ENCODE measurements at regions not wholly inside any gene's neighbourhood (a gene's known extent, or its start where the extent isn't known, plus 50 kb on each side); places are given as distances from the start of the nearest gene placed in this dataset.

DNA sequence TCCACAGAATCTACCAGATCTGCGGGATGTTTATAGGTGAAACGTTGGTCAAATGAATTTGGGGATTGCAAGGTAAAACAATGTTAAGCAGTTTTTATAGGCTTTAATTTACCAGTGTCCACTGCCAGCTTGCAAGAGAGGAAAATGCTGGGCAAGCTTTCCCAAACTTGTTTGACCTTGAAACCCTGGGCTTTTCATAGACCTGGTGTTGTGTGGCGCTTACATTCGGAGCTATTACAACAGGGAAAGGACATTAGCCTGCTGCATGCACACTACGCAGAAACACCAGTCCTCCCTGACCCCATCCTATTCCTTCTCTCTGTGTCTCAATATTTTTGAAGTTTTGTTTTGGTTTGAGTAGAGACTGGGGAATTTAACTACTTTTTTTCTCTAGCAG is 59.6 kb upstream of the AGPS start:
- DNase-seq (no peak), ATAC-seq (ENCODE audit: insufficient read depth, low read depth) (no peak)
- Histone ChIP-seq H3K4me3 (ENCODE audit: low read depth in 1 of 2, low read length in 2 of 2) (no peak overlapping the region), H4K20me1 (ENCODE audit: insufficient read depth, low read length) (no peaks in the 10 kb centered on the region), H3K27ac (ENCODE audit: low read length) (peak overlapping the region; percentile 65), H3K27me3 (ENCODE audit: insufficient read depth, low read length, poor library complexity) (no peaks in the 10 kb centered on the region), H3K9me3 (ENCODE audit: insufficient read depth, low read length, severe bottlenecking) (no peaks in the 10 kb centered on the region), H3K79me2 (ENCODE audit: insufficient read depth, low read length) (no peaks in the 10 kb centered on the region), H3K9ac (ENCODE audit: low read depth, low read length) (peak overlapping the region; percentile 18), H3K4me1 (ENCODE audit: insufficient read depth, low read length) (peaks cover 13% of the 10 kb centered on the region), H3K4me2 (ENCODE audit: insufficient read depth, low read length) (no peak overlapping the region), H2AFZ (ENCODE audit: low read depth, low read length) (peak overlapping the region; percentile 70), H3K36me3 (ENCODE audit: insufficient read depth, low read length) (peaks cover 18% of the 10 kb centered on the region; the same call in 1 of the 2 replicates)
- no peak for TF ChIP-seq CTCF (IDR thresholded peaks at IDR 0.05; ENCODE audit: borderline replicate concordance, extremely low read depth, low read length, poor library complexity, severe bottlenecking)
- no peak for TF ChIP-seq EZH2 (IDR thresholded peaks at IDR 0.05; ENCODE audit: borderline replicate concordance, low read depth, low read length, severe bottlenecking)

DNA sequence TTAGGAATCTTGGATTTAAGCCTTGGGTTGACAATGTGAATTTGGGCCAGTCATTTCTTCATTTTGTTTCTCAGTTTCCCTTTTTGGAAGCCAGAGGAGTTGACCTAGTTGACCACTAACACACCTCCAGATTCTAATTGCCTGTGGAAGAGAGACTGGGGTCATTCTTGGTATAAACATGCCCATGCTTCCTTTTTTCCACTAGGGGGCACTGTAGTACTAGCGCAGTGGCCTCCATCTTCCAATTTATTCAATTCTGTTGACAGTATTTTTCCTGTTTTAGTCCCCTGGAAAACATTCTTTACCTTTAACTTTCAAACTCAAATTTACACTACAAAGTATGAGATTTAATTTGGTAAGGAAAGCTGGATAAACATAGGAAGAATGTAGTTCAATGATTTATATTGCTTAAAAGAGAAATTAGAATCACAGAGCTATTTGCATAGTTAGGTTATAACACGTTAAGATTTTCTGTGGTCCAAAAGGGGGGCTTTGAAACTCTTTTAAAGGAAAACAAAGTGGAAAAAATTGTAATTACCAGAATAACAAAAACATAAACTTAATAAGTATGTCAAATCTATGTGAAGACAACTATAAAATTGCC is 57.5 kb upstream of the AGPS start:
- H3K9me3 ChIP-seq (ENCODE audit: insufficient read depth, low read length, severe bottlenecking) = no peaks in the 10 kb centered on the region
- DNase-seq (peak; percentile 37), ATAC-seq (ENCODE audit: insufficient read depth, low read depth) (peak; percentile 67)
- no peaks in the 10 kb centered on the region for H3K27me3 ChIP-seq (ENCODE audit: insufficient read depth, low read length, poor library complexity)
- TF ChIP-seq CTCF (IDR thresholded peaks at IDR 0.05; ENCODE audit: borderline replicate concordance, extremely low read depth, low read length, poor library complexity, severe bottlenecking) (peak; percentile 95), EZH2 (IDR thresholded peaks at IDR 0.05; ENCODE audit: borderline replicate concordance, low read depth, low read length, severe bottlenecking) (no peak)
- no peak overlapping the region for H3K4me3 ChIP-seq (ENCODE audit: low read depth in 1 of 2, low read length in 2 of 2)
- peaks cover 13% of the 10 kb centered on the region for H3K4me1 ChIP-seq (ENCODE audit: insufficient read depth, low read length)
- peaks cover 15% of the 10 kb centered on the region; the same call in 1 of the 2 replicates for H3K36me3 ChIP-seq (ENCODE audit: insufficient read depth, low read length)
- no peak overlapping the region for H3K4me2 ChIP-seq (ENCODE audit: insufficient read depth, low read length)
- H3K9ac ChIP-seq (ENCODE audit: low read depth, low read length) = no peak overlapping the region
- no peak overlapping the region for H3K27ac ChIP-seq (ENCODE audit: low read length)
- no peaks in the 10 kb centered on the region for H3K79me2 ChIP-seq (ENCODE audit: insufficient read depth, low read length)
- H4K20me1 ChIP-seq (ENCODE audit: insufficient read depth, low read length) = no peaks in the 10 kb centered on the region
- H2AFZ ChIP-seq (ENCODE audit: low read depth, low read length) = no peak overlapping the region

DNA sequence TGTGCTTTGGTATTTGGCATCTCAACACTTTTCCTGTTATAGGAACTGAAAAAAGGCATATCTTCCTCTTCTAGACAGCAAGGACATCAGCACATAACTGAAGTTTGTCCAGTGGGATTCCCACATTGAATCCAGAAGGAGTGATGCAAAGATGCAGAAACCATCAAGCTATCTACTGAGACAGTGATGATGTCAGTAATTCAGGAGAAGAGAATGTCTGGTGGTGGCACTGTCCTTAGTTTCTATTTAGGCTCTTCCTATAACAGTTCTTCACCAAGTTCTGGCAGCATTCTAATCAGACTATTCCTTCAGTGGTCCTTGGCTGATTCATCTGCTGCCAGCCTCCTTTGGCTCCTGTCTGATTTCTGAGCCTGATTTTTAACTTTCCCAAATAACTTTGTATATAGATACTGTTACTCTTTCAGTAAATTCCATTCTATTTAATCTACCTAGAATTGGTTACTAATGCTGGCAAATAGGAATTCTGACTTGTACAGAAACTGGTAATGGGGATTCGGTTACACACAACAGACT is 56.6 kb upstream of the AGPS start:
- Histone ChIP-seq H3K4me2 (ENCODE audit: insufficient read depth, low read length) (no peak overlapping the region), H3K9me3 (ENCODE audit: insufficient read depth, low read length, severe bottlenecking) (no peaks in the 10 kb centered on the region), H3K79me2 (ENCODE audit: insufficient read depth, low read length) (no peaks in the 10 kb centered on the region), H3K27me3 (ENCODE audit: insufficient read depth, low read length, poor library complexity) (no peaks in the 10 kb centered on the region), H3K27ac (ENCODE audit: low read length) (no peak overlapping the region), H3K36me3 (ENCODE audit: insufficient read depth, low read length) (peaks cover 15% of the 10 kb centered on the region; the same call in 1 of the 2 replicates), H4K20me1 (ENCODE audit: insufficient read depth, low read length) (no peaks in the 10 kb centered on the region), H3K4me1 (ENCODE audit: insufficient read depth, low read length) (peaks cover 13% of the 10 kb centered on the region), H3K4me3 (ENCODE audit: low read depth in 1 of 2, low read length in 2 of 2) (no peak overlapping the region), H3K9ac (ENCODE audit: low read depth, low read length) (no peak overlapping the region), H2AFZ (ENCODE audit: low read depth, low read length) (no peak overlapping the region)
- TF ChIP-seq CTCF (IDR thresholded peaks at IDR 0.05; ENCODE audit: borderline replicate concordance, extremely low read depth, low read length, poor library complexity, severe bottlenecking) = no peak
- TF ChIP-seq EZH2 (IDR thresholded peaks at IDR 0.05; ENCODE audit: borderline replicate concordance, low read depth, low read length, severe bottlenecking) = no peak
- DNase-seq (no peak), ATAC-seq (ENCODE audit: insufficient read depth, low read depth) (no peak)
